IMR-90 (cell line): ENCODE measurements at regions not wholly inside any gene's neighbourhood (a gene's known extent, or its start where the extent isn't known, plus 50 kb on each side); places are given as distances from the start of the nearest gene placed in this dataset.
A peak's percentile ranks its signal among the peaks of the same experiment; 100 is the strongest.

Experiments
- ATAC-seq: fragments of 200-7000 bp; cut with Tn5 transposase; 2 replicates; pipeline ENCODE4 v1.9.1; 2020; ENCODE audit warnings: low read depth, mild to moderate bottlenecking, moderate library complexity
- BruUV-seq: library from RNA; stranded (reverse); fragments of 400-500 nt; replicated peaks from 2 replicates; lab custom pipeline; 2021; lab: Mats Ljungman, UMichigan
- CTCF ChIA-PET: fragments of 300-600 bp; formaldehyde crosslinking; extraction: SDS; loops from one replicate; lab custom pipeline; 2021; ENCODE audit warnings: antibody characterized with exemption; lab: Yijun Ruan, JAX
- POLR2A ChIA-PET: fragments of 300-600 bp; sonication (Branson Sonifier 250); formaldehyde crosslinking; loops from one replicate; lab custom pipeline; 2022; ENCODE audit warnings: antibody characterized with exemption; ENCODE audit not compliant: unreplicated experiment; lab: Charles Lee
- DNase-seq: peaks from one replicate; pipeline ENCODE4 v3.0.0; 2013
- H2AFZ ChIP-seq: replicated peaks from 2 replicates; pipeline ENCODE3; 2013; ENCODE audit warnings: low read length, mild to moderate bottlenecking; ENCODE audit not compliant: poor library complexity
- H2AK5ac ChIP-seq: 2 replicates; pipeline ENCODE4 v1.6.1; 2013; ENCODE audit warnings: low read depth, low read length, inconsistent platforms
- H2AK9ac ChIP-seq: replicated peaks from 2 replicates; pipeline ENCODE3; 2013; ENCODE audit warnings: mild to moderate bottlenecking, low read depth, low read length, moderate library complexity; ENCODE audit not compliant: poor library complexity
- H2BK120ac ChIP-seq: 2 replicates; pipeline ENCODE4 v1.6.1; 2013; ENCODE audit warnings: low read depth, low read length, inconsistent platforms
- H2BK15ac ChIP-seq: 3 replicates; pipeline ENCODE4 v1.6.1; 2013; ENCODE audit warnings: low read depth, low read length, inconsistent platforms
- H2BK20ac ChIP-seq: 2 replicates; pipeline ENCODE4 v1.6.1; 2013; ENCODE audit warnings: low read depth, mild to moderate bottlenecking, inconsistent platforms, low read length, moderate library complexity
- H2BK5ac ChIP-seq: 2 replicates; pipeline ENCODE4 v1.6.1; 2013; ENCODE audit warnings: mild to moderate bottlenecking, low read depth, low read length, inconsistent platforms; ENCODE audit not compliant: poor library complexity, severe bottlenecking
- H3K14ac ChIP-seq: replicated peaks from 2 replicates; pipeline ENCODE4 v1.6.1; 2013; ENCODE audit warnings: low read depth, low read length, inconsistent platforms
- H3K18ac ChIP-seq: 2 replicates; pipeline ENCODE4 v1.6.1; 2013; ENCODE audit warnings: low read depth, low read length, control low read depth
- H3K23ac ChIP-seq: 2 replicates; pipeline ENCODE4 v1.6.1; 2013; ENCODE audit warnings: low read depth, low read length, inconsistent platforms
- H3K27ac ChIP-seq: 2 replicates; pipeline ENCODE4 v1.5.1; 2013; ENCODE audit warnings: mild to moderate bottlenecking, control low read depth, low read length; ENCODE audit not compliant: insufficient read depth
- H3K27me3 ChIP-seq: 2 replicates; pipeline ENCODE4 v1.6.1; 2013; ENCODE audit warnings: low read length; ENCODE audit not compliant: control insufficient read depth, insufficient read depth
- H3K36me3 ChIP-seq: 2 replicates; pipeline ENCODE4 v1.6.1; 2013; ENCODE audit warnings: low read length, mixed read lengths; ENCODE audit not compliant: control insufficient read depth, insufficient read depth
- H3K4ac ChIP-seq: 2 replicates; pipeline ENCODE4 v1.6.1; 2013; ENCODE audit warnings: low read depth, low read length, inconsistent platforms
- H3K4me1 ChIP-seq: 2 replicates; pipeline ENCODE4 v1.6.1; 2013; ENCODE audit warnings: low read length, mixed read lengths; ENCODE audit not compliant: control insufficient read depth, insufficient read depth
- H3K4me2 ChIP-seq: 2 replicates; pipeline ENCODE4 v1.6.1; 2013; ENCODE audit warnings: low read depth, mild to moderate bottlenecking, control low read depth, low read length, moderate library complexity
- H3K4me3 ChIP-seq: 2 replicates; pipeline ENCODE4 v1.5.1; 2013; ENCODE audit warnings: low read depth, mild to moderate bottlenecking, control low read depth, low read length, moderate library complexity; ENCODE audit not compliant: insufficient read depth
- H3K56ac ChIP-seq: 2 replicates; pipeline ENCODE4 v1.6.1; 2013; ENCODE audit warnings: low read length, inconsistent platforms; ENCODE audit not compliant: insufficient read depth; ENCODE audit errors: extremely low read depth
- H3K79me1 ChIP-seq, 2 experiments: 2 replicates each; pipeline ENCODE4 v1.6.1; 2013; ENCODE audit warnings: low read length in 2 of 2, inconsistent platforms in 1 of 2, low read depth in 1 of 2
- H3K9ac ChIP-seq: 2 replicates; pipeline ENCODE4 v1.6.1; 2013; ENCODE audit warnings: low read depth, low read length, control low read depth
- H3K9me1 ChIP-seq: 2 replicates; pipeline ENCODE4 v1.6.1; 2013; ENCODE audit warnings: low read length, inconsistent platforms; ENCODE audit not compliant: insufficient read depth
- H3K9me3 ChIP-seq: 2 replicates; pipeline ENCODE4 v1.6.1; 2013; ENCODE audit warnings: low read length; ENCODE audit not compliant: control insufficient read depth, insufficient read depth
- H4K20me1 ChIP-seq: 2 replicates; pipeline ENCODE4 v1.6.1; 2013; ENCODE audit warnings: low read length, inconsistent platforms; ENCODE audit not compliant: insufficient read depth
- H4K5ac ChIP-seq: 2 replicates; pipeline ENCODE4 v1.6.1; 2013; ENCODE audit warnings: mild to moderate bottlenecking, low read depth, low read length, control low read depth
- H4K8ac ChIP-seq, 2 experiments: 2 replicates each; pipeline ENCODE4 v1.6.1; 2013; ENCODE audit warnings: low read depth in 2 of 2, low read length in 2 of 2, control low read depth in 1 of 2, inconsistent platforms in 1 of 2
- H4K91ac ChIP-seq: 2 replicates; pipeline ENCODE4 v1.6.1; 2013; ENCODE audit warnings: low read depth, low read length, inconsistent platforms; ENCODE audit not compliant: insufficient read depth
- BHLHE40 ChIP-seq: fragments of 150-350 bp; IDR thresholded peaks from 2 replicates; pipeline ENCODE4 v1.6.1; 2016; ENCODE audit warnings: mild to moderate bottlenecking, low read depth, low read length
- CEBPB ChIP-seq: IDR thresholded peaks from 2 replicates; pipeline ENCODE4 v1.6.1; 2012; ENCODE audit warnings: low read depth, low read length, improper control_type of control experiment
- CTCF ChIP-seq: conservative IDR thresholded peaks from 2 replicates; pipeline ENCODE4 v1.5.1; 2012; ENCODE audit warnings: mild to moderate bottlenecking, low read depth, low read length, improper control_type of control experiment
- FOS ChIP-seq: fragments of 150-350 bp; IDR thresholded peaks from 2 replicates; pipeline ENCODE4 v1.6.1; 2016; ENCODE audit warnings: low read depth, low read length
- MAFK ChIP-seq: IDR thresholded peaks from 2 replicates; pipeline ENCODE4 v1.6.1; 2012; ENCODE audit warnings: low read depth, low read length, improper control_type of control experiment
- MXI1 ChIP-seq: IDR thresholded peaks from 2 replicates; pipeline ENCODE4 v1.6.1; 2012; ENCODE audit warnings: low read depth, mild to moderate bottlenecking, low read length, moderate library complexity, borderline replicate concordance
- NFE2L2 ChIP-seq: fragments of 150-350 bp; IDR thresholded peaks from 2 replicates; pipeline ENCODE4 v1.6.1; 2016; ENCODE audit warnings: low read depth, mild to moderate bottlenecking, low read length
- POLR2A ChIP-seq: IDR thresholded peaks from 2 replicates; pipeline ENCODE4 v1.6.1; 2012; ENCODE audit warnings: mild to moderate bottlenecking, low read depth, low read length
- RAD21 ChIP-seq: IDR thresholded peaks from 2 replicates; pipeline ENCODE4 v1.6.1; 2012; ENCODE audit warnings: low read length, improper control_type of control experiment
- RCOR1 ChIP-seq: IDR thresholded peaks from 2 replicates; pipeline ENCODE4 v1.6.1; 2012; ENCODE audit warnings: mild to moderate bottlenecking, low read length, improper control_type of control experiment; ENCODE audit not compliant: insufficient replicate concordance
- RFX5 ChIP-seq: IDR thresholded peaks from 2 replicates; pipeline ENCODE4 v1.8.0; 2012; ENCODE audit warnings: low read depth, mild to moderate bottlenecking, low read length, moderate library complexity
- SMC3 ChIP-seq: fragments of 150-350 bp; IDR thresholded peaks from 2 replicates; pipeline ENCODE4 v1.6.1; 2016; ENCODE audit warnings: low read depth, mild to moderate bottlenecking, antibody characterized with exemption, low read length, moderate library complexity
- USF2 ChIP-seq: fragments of 150-350 bp; IDR thresholded peaks from 2 replicates; pipeline ENCODE4 v1.6.1; 2017; ENCODE audit warnings: mild to moderate bottlenecking, antibody characterized with exemption, low read length, low read depth
- WGBS, 2 experiments: methylation state at CpG; one replicate each; pipeline versions ENCODE4 v1.1.5 to v1.1.7; 2013; ENCODE audit warnings: missing lambda C conversion rate in 2 of 2; ENCODE audit not compliant: insufficient read length in 1 of 2; ENCODE audit errors: extremely low coverage in 2 of 2; 5-methylcytosine and 5-hydroxymethylcytosine counted together
- dilution Hi-C: fragments of 300-500 bp; cut with HindIII; formaldehyde crosslinking; loops from one replicate; pipeline ENCODE4 v1.14.3; 2018; ENCODE audit warnings: low sequenced_read_pairs; ENCODE audit not compliant: unreplicated experiment
- in situ Hi-C: fragments of 300-500 bp; cut with MboI; formaldehyde crosslinking; loops from 3 replicates; pipeline ENCODE4 v1.14.3; 2019; ENCODE audit warnings: low sequenced_read_pairs, inconsistent platforms, mixed read lengths
- intact Hi-C: fragments of 100-400 bp; cut with micrococcal nuclease; formaldehyde crosslinking; loops from 2 replicates; pipeline ENCODE4 v1.10.0; 2022
- TF ChIP-seq, protein P1 (sequence below): fragments of 150-350 bp; IDR thresholded peaks from 2 replicates; pipeline ENCODE4 v1.6.1; 2016; ENCODE audit warnings: low read depth, mild to moderate bottlenecking, low read length, moderate library complexity, borderline replicate concordance

- Histone ChIP-seq H3K36me3 (no peaks in the 10 kb centered on the region), H3K56ac (peak overlapping the region; percentile 91), H3K23ac (peak overlapping the region; percentile 90; the same call in 1 of the 2 replicates), H2BK20ac (peak overlapping the region; percentile 85), H4K20me1 (no peaks in the 10 kb centered on the region), H2AFZ (no peak overlapping the region), H4K91ac (peak overlapping the region; percentile 81), H4K5ac (peak overlapping the region; percentile 92; the same call in 1 of the 2 replicates), H3K18ac (peak overlapping the region; percentile 96; the same call in 1 of the 2 replicates), H3K14ac (peak overlapping the region; percentile 42), H2BK120ac (peak overlapping the region; percentile 93), H3K79me1 (no peaks in the 10 kb centered on the region), H3K27me3 (no peaks in the 10 kb centered on the region), H2BK5ac (peak overlapping the region; percentile 98), H2BK15ac (peak overlapping the region; percentile 66; the same call in 2 of the 3 replicates), H3K4me2 (peak overlapping the region; percentile 68), H3K9me1 (no peaks in the 10 kb centered on the region), H3K27ac (peak overlapping the region; percentile 12), H3K4me3 (peak overlapping the region; percentile 33; the same call in 1 of the 2 replicates), H3K4me1 (peaks cover 8% of the 10 kb centered on the region; the same call in 1 of the 2 replicates), H2AK5ac (no peak overlapping the region), H4K8ac (peak overlapping the region; percentile 89 to 92), H3K9ac (peak overlapping the region; percentile 71; the same call in 1 of the 2 replicates), H3K9me3 (no peaks in the 10 kb centered on the region), H2AK9ac (no peak overlapping the region), H3K4ac (peak overlapping the region; percentile 80; the same call in 1 of the 2 replicates)
- WGBS, 2 experiments: no CpG with 5 or more reads among the region's 5 CpGs
- peak; percentile 98 for DNase-seq
- ChIA-PET POLR2A (no interaction called here), CTCF (no interaction called here)
- dilution Hi-C loops (no loop called here), in situ Hi-C loops (no loop called here), intact Hi-C loops (no loop called here)
- peak; percentile 98 for ATAC-seq
- BruUV-seq: no TSS peak
- TF ChIP-seq, protein P1, sequence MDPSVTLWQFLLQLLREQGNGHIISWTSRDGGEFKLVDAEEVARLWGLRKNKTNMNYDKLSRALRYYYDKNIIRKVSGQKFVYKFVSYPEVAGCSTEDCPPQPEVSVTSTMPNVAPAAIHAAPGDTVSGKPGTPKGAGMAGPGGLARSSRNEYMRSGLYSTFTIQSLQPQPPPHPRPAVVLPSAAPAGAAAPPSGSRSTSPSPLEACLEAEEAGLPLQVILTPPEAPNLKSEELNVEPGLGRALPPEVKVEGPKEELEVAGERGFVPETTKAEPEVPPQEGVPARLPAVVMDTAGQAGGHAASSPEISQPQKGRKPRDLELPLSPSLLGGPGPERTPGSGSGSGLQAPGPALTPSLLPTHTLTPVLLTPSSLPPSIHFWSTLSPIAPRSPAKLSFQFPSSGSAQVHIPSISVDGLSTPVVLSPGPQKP: no peak
- peak; percentile 71 for TF ChIP-seq FOS
- no peak for TF ChIP-seq RAD21
- TF ChIP-seq CTCF: no peak
- TF ChIP-seq MAFK: peak; percentile 37; the same call in 1 of the 2 replicates
- TF ChIP-seq SMC3: no peak
- TF ChIP-seq BHLHE40: 0 out of 2 replicates have a peak, but pooled peaks have one; percentile 23
- no peak for TF ChIP-seq MXI1
- peak; percentile 74 for TF ChIP-seq CEBPB
- no peak for TF ChIP-seq RCOR1
- TF ChIP-seq USF2: no peak
- no peak for TF ChIP-seq RFX5
- TF ChIP-seq POLR2A: no peak
- TF ChIP-seq NFE2L2: 0 out of 2 replicates have a peak, but pooled peaks have one; percentile 12
Observed at GRCh38 chr3:106728315-106729098, 648.7 kb upstream of the CCDC54 start.
